Astrocyte of the cerebellum (primary cell): ENCODE measurements at regions not wholly inside any gene's neighbourhood (a gene's known extent, or its start where the extent isn't known, plus 50 kb on each side); places are given as distances from the start of the nearest gene placed in this dataset.

Experiments used
- DNase-seq: peaks from one replicate; pipeline ENCODE4 v3.0.0-alpha.2; 2011; ENCODE audit warnings: low read depth
- H3K4me3 ChIP-seq: 2 replicates; pipeline ENCODE4 v1.5.1; 2011; ENCODE audit warnings: mild to moderate bottlenecking, low read depth, low read length, moderate library complexity
- CTCF ChIP-seq: IDR thresholded peaks from 2 replicates; pipeline ENCODE4 v1.5.1; 2012; ENCODE audit warnings: low read length, low read depth, moderate library complexity, mild to moderate bottlenecking; ENCODE audit errors: missing control alignments
- in situ Hi-C: cut with HindIII; loops from 2 replicates; pipeline ENCODE4 v1.10.0; 2017; ENCODE audit warnings: low sequenced_read_pairs

GRCh38 chr2:16314001-16314400 lies 351.6 kb downstream of the CYRIA start:
- no peak overlapping the region for H3K4me3 ChIP-seq
- in situ Hi-C loops, result no loop called here
- no peak for DNase-seq
- no peak for TF ChIP-seq CTCF

DNA sequence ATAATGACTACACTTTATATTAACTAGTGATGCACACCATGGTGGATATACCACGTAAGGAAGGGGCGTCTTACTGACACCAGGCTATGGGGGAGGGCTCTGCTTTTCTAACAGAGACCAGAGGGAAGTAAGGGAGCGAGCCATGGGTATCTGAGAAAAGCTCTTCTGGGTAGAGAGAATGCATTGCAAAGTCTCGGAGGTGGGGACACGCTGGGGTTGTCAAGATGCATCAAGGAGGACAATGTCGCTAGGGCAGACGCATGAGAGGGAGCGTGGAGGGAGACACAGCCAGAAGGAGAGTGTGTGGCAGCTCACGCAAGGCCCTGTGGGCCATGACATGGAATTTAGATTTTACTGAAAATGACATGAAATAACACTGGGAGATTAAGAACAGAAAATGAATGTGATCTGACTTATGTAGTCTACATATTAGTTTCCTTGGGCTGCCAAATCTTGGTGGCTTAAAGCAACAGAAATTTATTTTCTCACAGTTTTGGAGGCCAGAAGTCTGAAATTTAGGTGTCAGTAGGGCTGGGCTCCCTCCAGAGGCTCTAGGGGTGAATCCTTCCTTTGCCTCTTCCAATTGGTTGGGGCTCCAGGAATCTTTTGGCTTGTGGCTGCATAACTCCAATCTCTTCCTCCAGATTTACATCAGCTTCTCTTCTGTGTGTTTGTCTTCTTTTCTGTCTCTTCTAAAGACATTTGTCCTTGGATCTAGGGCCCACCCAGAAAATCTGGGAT lies 352.2 kb downstream of the CYRIA start:
- DNase-seq, result no peak
- in situ Hi-C loops, result no loop called here
- TF ChIP-seq CTCF, result no peak
- H3K4me3 ChIP-seq, result no peak overlapping the region

DNA sequence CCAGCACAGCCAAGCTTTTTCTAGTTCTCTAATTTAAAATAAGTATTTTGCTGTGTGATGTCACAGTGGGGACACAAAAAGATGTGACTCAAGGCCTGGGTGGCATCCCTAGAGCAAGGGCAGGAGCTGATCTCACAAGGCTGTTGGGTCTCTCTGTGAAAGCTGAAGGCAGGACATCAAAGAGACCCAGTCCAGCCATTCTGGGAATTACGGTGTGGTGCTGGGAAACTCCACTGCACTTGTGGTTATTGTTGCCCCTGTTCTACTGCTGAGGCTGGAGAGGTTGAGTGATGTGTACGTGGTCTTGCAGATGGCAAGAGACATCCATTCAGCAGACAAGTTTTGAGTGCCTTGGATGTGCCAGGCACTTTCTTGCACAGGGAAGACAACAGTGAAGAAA lies 352.9 kb downstream of the CYRIA start:
- no peak overlapping the region for H3K4me3 ChIP-seq
- TF ChIP-seq CTCF, result no peak
- in situ Hi-C loops, result no loop called here
- DNase-seq, result no peak

DNA sequence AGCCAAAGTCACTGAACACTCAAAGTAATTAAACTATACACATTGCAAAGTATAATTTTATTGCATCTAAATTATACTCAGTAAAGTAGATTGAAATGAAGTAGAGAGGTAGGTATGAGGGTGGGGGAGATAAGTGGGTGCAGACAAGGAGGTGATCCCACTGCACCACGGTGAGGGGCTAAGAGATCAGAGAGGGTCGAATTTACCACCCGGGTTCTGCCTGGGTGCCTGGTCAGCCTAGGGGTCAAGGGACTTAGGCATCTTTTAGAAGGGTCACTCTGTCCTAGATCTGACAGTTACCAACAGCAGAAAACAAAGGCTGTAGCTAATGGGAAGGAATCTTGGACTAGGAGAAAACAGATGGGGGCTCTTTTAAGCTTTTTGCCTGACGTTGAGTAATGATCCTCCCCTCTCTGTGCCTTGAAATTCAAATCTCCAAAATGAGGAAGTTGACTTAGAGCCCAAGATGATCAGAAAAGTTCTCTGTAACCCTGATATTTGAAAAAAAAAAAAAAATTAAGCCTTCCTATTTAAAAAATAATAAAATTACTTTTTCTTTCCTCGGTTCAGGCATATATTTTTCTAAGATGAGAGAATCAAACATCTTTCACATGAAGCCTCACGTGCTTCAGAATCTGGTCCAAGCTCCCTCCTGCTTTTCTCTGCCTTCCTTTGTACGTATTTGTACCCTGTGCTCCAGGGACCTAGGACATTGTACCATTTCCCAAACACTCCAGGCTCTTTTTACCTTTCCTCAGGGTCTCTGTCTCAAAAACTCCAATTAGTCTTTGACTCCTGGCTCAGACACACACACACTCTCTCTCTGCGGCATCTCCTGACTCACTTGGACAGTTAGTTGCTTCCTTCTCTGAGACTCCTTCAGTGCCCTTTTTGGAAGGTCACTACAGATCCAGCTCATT lies 353.9 kb downstream of the CYRIA start:
- TF ChIP-seq CTCF, result no peak
- H3K4me3 ChIP-seq, result no peak overlapping the region
- in situ Hi-C loops, result no loop called here
- no peak for DNase-seq

DNA sequence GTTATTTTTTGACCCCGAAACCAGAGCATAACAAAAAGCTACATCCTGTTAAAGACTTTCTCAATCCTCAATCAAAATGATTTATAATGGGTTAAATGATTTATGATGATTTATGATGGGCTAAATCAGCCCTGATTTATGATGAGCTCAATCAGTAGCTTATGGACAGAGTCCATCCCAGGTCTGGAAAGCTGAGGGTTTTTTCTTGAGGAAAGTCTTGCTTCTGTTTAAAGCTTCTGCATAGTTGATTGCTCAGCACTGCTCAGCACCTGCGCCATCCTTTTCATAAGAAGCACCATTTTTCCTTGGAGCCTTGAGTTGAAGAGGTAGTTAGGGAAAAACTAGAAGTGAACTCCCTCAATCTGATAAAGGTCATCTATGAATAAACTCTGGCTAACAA lies 356.8 kb downstream of the CYRIA start:
- TF ChIP-seq CTCF, result no peak
- DNase-seq, result no peak
- in situ Hi-C loops, result no loop called here
- no peak overlapping the region for H3K4me3 ChIP-seq

GRCh38 chr2:16304876-16305590 lies 360.6 kb downstream of the CYRIA start:
- in situ Hi-C loops, result no loop called here
- H3K4me3 ChIP-seq, result no peak overlapping the region
- no peak for DNase-seq
- TF ChIP-seq CTCF, result no peak
